Keratinocyte (primary cell): ENCODE measurements at regions not wholly inside any gene's neighbourhood (a gene's known extent, or its start where the extent isn't known, plus 50 kb on each side); places are given as distances from the start of the nearest gene placed in this dataset.
A peak's percentile ranks its signal among the peaks of the same experiment; 100 is the strongest.

Source experiments
- DNase-seq: peaks from one replicate; pipeline ENCODE4 v3.0.0-alpha.2; 2011; ENCODE audit warnings: low read depth, missing footprints, low spot score
- FAIRE-seq: peaks from 2 replicates; lab custom pipeline; 2011; peaks lifted over from hg19 to GRCh38; lab: Jason Lieb, UNC
- H2AFZ ChIP-seq: 2 replicates; pipeline ENCODE4 v1.6.0; 2012; ENCODE audit warnings: low read length, control low read depth, inconsistent platforms; ENCODE audit not compliant: control insufficient read depth
- H3K27ac ChIP-seq: 2 replicates; pipeline ENCODE4 v1.5.1; 2011; ENCODE audit warnings: low read length; ENCODE audit not compliant: control insufficient read depth, insufficient read depth
- H3K27me3 ChIP-seq: 3 replicates; pipeline ENCODE4 v1.6.0; 2011; ENCODE audit warnings: low read length; ENCODE audit not compliant: control insufficient read depth, insufficient read depth; ENCODE audit errors: extremely low read depth
- H3K36me3 ChIP-seq, 2 experiments: 2 replicates in 1 of 2; 3 replicates in 1 of 2; pipeline ENCODE4 v1.5.1; 2011; ENCODE audit warnings: low read length in 2 of 2, mild to moderate bottlenecking in 1 of 2; ENCODE audit not compliant: control insufficient read depth in 2 of 2, insufficient read depth in 2 of 2; ENCODE audit errors: extremely low read depth in 1 of 2
- H3K4me1 ChIP-seq: 3 replicates; pipeline ENCODE4 v1.5.1; 2011; ENCODE audit warnings: low read length; ENCODE audit not compliant: control insufficient read depth, insufficient read depth; ENCODE audit errors: extremely low read depth
- H3K4me2 ChIP-seq: 3 replicates; pipeline ENCODE4 v1.6.0; 2011; ENCODE audit warnings: low read depth, low read length; ENCODE audit not compliant: control insufficient read depth, insufficient read depth; ENCODE audit errors: extremely low read depth
- H3K4me3 ChIP-seq, 3 experiments: fragments of 200-600 bp in 1 of 3; sonication (generic) in 1 of 3; 2 replicates in 2 of 3; 3 replicates in 1 of 3; pipeline ENCODE4 v1.5.1; 2011 to 2016; ENCODE audit warnings: low read length in 3 of 3, mild to moderate bottlenecking in 3 of 3, control low read depth in 2 of 3, inconsistent platforms in 1 of 3, low read depth in 1 of 3, mixed read lengths in 1 of 3, mixed run types in 1 of 3, moderate library complexity in 1 of 3; ENCODE audit not compliant: control insufficient read depth in 2 of 3, insufficient read depth in 2 of 3; ENCODE audit errors: extremely low read depth in 1 of 3
- H3K79me2 ChIP-seq: 2 replicates; pipeline ENCODE4 v1.6.0; 2012; ENCODE audit warnings: low read length; ENCODE audit not compliant: control insufficient read depth, insufficient read depth
- H3K9ac ChIP-seq: 3 replicates; pipeline ENCODE4 v1.6.0; 2011; ENCODE audit warnings: low read length; ENCODE audit not compliant: control insufficient read depth, insufficient read depth; ENCODE audit errors: extremely low read depth
- H3K9me1 ChIP-seq: 3 replicates; pipeline ENCODE4 v1.6.0; 2011; ENCODE audit warnings: low read length; ENCODE audit not compliant: control insufficient read depth, insufficient read depth; ENCODE audit errors: extremely low read depth
- H3K9me3 ChIP-seq: 2 replicates; pipeline ENCODE4 v1.5.1; 2012; ENCODE audit warnings: low read depth, low read length; ENCODE audit not compliant: control insufficient read depth
- H4K20me1 ChIP-seq: 3 replicates; pipeline ENCODE4 v1.6.0; 2011; ENCODE audit warnings: low read length; ENCODE audit not compliant: control insufficient read depth, insufficient read depth; ENCODE audit errors: extremely low read depth
- CTCF ChIP-seq, 3 experiments: IDR thresholded peaks in 1 of 3; conservative IDR thresholded peaks in 1 of 3; optimal IDR thresholded peaks in 1 of 3; 2 replicates in 2 of 3; 3 replicates in 1 of 3; pipeline versions ENCODE3 to v1.5.1; 2011; ENCODE audit warnings: low read length in 3 of 3, mild to moderate bottlenecking in 3 of 3, moderate library complexity in 2 of 3, control low read depth in 1 of 3, inconsistent platforms in 1 of 3; ENCODE audit not compliant: insufficient read depth in 2 of 3; ENCODE audit errors: extremely low read depth in 1 of 3
- EZH2 ChIP-seq: IDR thresholded peaks from one replicate; pipeline ENCODE4 v1.6.1; 2012; ENCODE audit warnings: inconsistent platforms, mild to moderate bottlenecking, low read length, moderate library complexity
- dilution Hi-C: fragments of 300-500 bp; cut with MboI; formaldehyde crosslinking; loops from one replicate; pipeline ENCODE4 v1.7.0; 2020; ENCODE audit warnings: low sequenced_read_pairs; ENCODE audit not compliant: extremely low pct_ligation_motif_present

GRCh38 chr3:99344216-99344615 lies 294.2 kb upstream of the COL8A1 start:
- peak; percentile 36 for FAIRE-seq

GRCh38 chr3:99342383-99342782 lies 296.0 kb upstream of the COL8A1 start:
- Histone ChIP-seq H3K4me1 (no peaks in the 10 kb centered on the region), H4K20me1 (no peaks in the 10 kb centered on the region), H3K4me2 (no peak overlapping the region), H3K9me1 (no peaks in the 10 kb centered on the region), H3K9me3 (no peaks in the 10 kb centered on the region), H3K4me3 (no peak overlapping the region), H2AFZ (no peak overlapping the region), H3K79me2 (no peaks in the 10 kb centered on the region), H3K27ac (no peak overlapping the region), H3K27me3 (no peaks in the 10 kb centered on the region), H3K36me3 (no peaks in the 10 kb centered on the region), H3K9ac (no peak overlapping the region)
- no peak for TF ChIP-seq EZH2
- no peak for TF ChIP-seq CTCF (optimal IDR thresholded peaks at IDR 0.05 in 1 of 3, IDR thresholded peaks at IDR 0.05 in 1 of 3, conservative IDR thresholded peaks at IDR 0.05 in 1 of 3; ENCODE audit: extremely low read depth in 1 of 3, insufficient read depth in 2 of 3, low read length in 3 of 3)
- FAIRE-seq: no peak
- dilution Hi-C loops: no loop called here
- no peak for DNase-seq

More at GRCh38 chr3:99344216-99344615, 294.2 kb upstream of the COL8A1 start:
- no peak overlapping the region for H3K9ac ChIP-seq
- no peaks in the 10 kb centered on the region for H3K9me1 ChIP-seq
- no peak overlapping the region for H3K4me2 ChIP-seq
- TF ChIP-seq EZH2 (no peak), CTCF (optimal IDR thresholded peaks at IDR 0.05 in 1 of 3, IDR thresholded peaks at IDR 0.05 in 1 of 3, conservative IDR thresholded peaks at IDR 0.05 in 1 of 3; ENCODE audit: extremely low read depth in 1 of 3, insufficient read depth in 2 of 3, low read length in 3 of 3) (no peak)
- no peak overlapping the region for H2AFZ ChIP-seq
- no peaks in the 10 kb centered on the region for H3K9me3 ChIP-seq
- no peaks in the 10 kb centered on the region for H3K4me1 ChIP-seq
- H3K27ac ChIP-seq: no peak overlapping the region
- H3K4me3 ChIP-seq: no peak overlapping the region
- H3K79me2 ChIP-seq: no peaks in the 10 kb centered on the region
- no peaks in the 10 kb centered on the region for H4K20me1 ChIP-seq
- H3K36me3 ChIP-seq: no peaks in the 10 kb centered on the region
- no peak for DNase-seq
- H3K27me3 ChIP-seq: no peaks in the 10 kb centered on the region
- dilution Hi-C loops: no loop called here
